ENCODE measurements at regions not wholly inside any gene's neighbourhood (a gene's known extent, or its start where the extent isn't known, plus 50 kb on each side); places are given as distances from the start of the nearest gene placed in this dataset.

DNA sequence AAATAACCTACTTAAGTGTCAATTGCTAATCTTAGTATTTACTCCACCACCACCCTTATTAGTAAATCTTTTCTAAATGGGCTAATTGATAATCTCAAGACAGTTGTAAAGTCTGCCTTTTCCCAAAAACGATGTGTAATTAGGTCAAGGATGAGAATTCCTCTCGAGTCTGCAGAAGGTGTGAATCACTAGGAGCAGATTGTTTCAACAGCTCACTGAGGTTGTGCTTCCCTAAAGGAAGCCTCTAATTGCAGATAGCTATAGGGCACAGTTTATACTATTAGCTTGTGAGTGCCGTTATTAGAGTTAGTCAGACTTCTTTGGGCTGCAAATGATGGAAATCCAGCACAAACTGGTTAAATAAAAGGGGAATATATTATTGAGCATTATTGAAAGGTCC is 84.9 kb downstream of the C11orf91 start:
- DNase-seq: no peak

DNA sequence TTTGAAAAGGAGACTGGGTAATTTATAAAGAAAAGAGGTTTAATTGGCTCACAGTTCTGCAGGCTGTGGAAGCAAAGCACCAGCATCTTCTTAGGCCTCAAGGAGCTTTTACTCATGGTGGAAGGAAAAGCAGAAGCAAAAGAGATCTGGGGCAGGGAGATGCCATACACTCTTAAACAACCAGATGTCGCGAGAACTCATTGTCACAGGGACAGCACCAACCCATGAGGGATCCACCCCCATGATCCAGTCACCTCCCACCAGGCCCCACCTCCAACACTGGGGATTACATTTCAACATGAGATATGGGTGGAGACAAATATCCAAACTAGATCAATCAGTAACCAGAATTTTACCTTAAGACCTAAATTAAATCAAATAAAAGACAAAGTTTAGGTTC is 87.2 kb downstream of the C11orf91 start:
- no peak for DNase-seq

DNA sequence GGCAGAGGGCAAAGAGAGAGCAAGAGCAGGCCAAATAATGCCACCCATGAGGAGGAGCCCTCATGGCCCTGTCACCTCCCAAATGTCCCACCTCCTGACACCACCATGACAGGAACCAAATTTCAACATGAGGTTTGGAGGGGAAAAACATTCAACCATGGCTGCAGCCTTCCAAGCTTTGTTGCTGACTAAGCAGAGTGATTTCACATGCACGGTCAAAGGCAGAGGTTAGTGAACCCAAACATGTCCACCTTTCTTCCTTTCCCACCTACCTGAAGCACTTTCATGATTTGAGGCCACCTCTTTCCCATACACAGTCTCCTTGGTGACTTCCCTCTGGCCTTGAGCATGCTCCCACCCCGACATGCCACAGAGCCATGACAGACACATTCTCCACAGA is 89.7 kb downstream of the C11orf91 start:
- no peak for DNase-seq

DNA sequence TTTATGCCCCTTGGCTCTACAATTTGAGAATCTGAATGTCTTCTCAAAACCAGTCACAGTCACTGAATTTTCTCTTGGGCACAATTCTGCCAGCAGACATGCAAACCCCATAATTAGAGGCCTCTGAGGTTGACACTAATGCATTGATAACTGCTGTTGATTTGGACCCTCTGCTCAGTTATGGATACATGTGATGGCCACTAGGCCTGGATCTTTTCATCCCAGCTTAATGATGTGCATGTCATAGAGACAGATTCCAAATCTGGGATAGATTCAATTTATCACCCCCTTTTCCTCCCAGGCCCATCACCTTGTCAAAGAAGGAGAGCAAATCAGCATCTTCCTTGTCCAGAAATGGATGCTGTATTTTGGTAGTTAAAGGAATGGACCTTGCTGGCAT is 92.2 kb downstream of the C11orf91 start:
- no peak for DNase-seq

DNA sequence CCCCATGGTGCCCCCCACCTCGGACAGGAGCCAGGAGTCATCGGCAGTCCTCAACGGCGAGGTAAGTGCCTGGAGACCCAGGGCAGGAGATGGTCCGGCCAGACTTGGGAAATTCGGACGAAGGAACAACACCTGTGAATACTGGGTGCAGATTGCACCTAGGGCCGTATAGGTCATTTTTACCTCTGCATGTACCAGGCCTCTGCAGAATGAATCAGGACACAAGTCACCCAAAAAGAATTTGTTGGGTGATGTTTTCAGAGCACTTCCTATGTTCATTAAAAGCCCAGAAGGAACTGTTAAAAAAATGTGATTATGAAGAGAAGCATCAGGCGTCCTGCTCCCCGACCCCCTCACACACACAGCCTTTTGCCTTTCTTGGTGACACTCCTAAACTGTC is 93.9 kb downstream of the C11orf91 start:
- DNase-seq: no peak

DNA sequence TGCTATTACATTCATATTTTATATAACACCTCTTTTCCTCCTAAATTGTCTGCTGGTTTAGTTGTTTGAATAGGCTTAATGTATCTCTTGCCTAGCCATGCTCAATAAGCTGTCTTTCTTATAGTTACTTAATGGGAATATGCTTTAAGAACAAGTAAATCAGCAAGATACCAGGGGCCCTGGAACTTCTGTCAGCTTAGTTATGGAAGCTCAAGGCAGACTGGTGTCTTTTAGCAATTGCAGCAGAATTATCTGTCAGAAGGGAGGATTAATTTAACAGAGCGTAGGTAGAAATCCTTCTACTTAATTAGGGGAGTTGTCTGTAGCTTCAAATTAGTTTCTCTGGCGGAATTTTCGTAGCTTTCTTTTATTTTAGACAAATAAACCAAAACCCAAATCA is 94.9 kb downstream of the C11orf91 start:
- no peak for DNase-seq

DNA sequence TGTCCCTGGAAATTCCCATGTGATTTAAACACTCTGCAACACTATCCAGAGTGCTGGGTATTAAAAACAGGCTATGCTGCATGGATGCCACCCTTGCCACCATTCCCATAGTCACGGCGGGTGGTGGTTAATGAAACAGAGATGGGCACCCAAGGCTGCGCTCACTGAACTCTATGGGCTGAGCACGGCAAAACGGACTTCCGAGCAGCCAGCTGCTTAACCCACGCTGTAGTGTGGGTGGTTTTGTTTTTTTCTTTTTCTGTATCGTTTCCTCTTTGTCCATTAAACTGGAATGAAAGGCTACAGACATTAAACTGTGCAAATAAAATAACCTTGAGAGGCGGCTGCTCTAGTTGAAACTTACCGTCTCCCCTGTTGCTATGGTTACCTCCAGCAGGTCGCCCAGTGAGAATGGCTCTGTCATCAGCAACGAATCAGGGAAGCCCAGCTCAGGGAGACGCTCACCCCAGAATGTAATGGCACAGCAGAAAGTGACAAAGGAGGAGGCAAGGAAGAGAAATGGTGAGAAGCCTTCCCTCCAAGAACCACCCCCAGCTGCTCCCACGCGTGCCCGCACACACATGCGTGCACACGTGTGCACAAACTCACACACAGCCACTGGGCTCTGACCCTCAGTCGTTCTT is 102.1 kb downstream of the C11orf91 start:
- no peak for DNase-seq

DNA sequence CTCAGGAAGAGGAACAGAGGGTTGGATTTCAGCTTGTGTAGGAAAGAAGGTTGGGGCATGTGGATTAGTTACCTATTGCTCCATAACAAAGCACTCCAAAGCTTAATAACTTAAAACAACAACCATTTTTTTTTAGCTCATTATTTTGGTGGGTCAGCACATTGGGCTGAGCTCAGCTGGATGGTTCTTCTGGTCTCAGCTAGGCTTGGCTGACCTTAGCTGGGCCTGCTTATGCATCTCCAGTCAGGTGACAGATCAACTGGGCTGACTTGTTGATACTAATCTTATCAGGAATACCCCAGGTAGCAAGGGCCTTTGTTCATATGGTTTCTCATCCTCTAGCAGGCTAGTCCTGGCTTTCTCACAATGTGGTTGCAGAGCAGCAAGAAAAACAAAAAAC is 106.4 kb downstream of the C11orf91 start:
- no peak for DNase-seq

DNA sequence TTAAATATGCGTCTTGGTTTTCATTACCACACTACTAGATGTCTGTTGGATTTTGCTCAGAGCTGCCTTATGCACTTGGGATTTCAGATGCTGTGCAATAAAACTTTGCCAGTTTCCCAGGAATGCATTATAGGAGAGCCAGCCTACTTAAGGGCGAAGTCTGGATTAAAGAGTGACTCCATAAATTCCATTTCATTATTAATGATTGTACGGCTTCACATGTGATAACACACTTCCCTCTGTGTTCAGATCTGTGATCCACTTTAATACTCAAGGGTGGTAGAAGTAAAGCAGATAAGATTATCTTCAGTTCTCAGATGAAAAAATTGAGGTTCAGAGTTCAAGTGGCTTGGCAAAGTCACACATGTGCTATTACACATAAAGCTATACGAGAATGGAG is 110.2 kb downstream of the C11orf91 start:
- no peak for DNase-seq

DNA sequence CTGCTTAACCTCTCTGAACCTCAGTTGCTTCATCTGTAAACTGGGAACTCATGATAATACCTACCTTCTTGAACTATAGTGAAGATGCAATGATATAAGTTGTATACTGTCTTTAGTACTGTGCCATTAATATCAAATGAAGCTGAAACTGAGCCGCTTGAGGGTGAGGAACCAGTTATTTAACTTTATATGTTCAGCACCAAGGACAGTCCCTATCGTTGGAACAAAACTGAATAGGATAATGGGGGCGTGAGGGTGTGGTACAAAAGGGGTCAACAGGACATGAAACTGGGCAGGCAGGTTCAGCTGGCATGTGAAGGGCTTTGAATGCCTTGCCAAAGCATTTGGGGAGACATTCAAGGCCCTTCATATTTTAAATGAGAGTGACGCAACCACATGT is 112.6 kb downstream of the C11orf91 start:
- no peak for DNase-seq

DNA sequence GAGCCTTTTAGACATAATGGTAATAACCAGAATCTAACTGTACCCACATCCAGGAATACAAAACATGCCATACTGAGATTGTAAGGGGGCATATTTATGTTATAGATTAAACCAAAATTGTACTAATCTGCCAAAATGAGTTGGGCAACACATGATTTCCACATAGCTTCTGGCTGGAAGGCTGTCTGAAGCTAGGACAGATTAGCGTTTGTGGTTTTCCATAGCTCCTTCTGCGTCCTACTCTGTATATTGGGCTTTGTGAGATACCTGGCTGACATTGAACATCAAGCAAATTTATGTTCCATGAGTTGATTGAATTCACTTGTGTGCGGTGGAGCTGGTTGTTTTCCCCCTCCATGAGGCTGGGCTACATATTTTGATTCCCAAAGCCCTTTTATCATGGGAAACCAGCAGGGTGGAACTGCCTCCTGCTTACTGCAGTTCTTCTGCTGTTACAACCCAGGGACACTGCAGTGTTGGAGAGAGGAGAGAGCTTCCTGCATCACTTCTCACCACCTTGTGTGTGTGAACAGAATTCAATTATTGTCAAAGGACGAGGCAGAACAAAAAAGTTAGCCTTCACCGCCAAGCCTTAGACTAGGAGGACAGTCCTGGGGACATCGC is 114.9 kb downstream of the C11orf91 start:
- DNase-seq: no peak

DNA sequence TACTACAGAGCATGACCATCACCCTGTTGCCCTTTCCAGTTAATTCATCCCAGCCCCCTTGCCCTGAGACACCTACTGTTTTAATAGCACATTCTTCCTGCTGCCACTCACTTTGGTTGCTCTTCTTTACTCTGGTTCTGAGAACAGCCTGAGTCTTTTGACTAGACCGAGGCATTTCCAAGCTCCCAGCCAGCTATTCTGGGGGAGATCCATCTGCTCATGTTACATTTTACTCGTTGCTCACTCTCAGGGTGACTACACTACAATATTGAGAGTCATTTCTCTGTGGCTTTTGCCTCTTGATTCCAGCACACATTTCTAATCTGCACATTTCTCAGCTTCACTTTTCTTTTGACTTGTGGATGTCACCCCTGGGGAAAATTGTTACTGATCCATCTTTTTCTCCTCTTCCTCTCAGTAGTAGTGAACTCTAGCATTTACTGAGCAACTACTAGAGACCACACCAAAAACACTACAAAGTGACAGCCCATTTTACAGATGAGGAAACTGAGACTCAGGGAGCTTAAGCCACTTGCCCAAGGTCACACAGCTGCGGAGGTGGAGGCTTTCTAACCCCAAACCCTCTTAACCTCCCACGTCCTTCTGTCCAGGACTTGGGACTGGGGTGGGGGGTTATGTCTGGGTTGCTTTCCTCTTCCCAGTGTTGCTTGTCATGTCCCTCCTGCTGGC is 117.8 kb downstream of the C11orf91 start:
- DNase-seq: no peak

DNA sequence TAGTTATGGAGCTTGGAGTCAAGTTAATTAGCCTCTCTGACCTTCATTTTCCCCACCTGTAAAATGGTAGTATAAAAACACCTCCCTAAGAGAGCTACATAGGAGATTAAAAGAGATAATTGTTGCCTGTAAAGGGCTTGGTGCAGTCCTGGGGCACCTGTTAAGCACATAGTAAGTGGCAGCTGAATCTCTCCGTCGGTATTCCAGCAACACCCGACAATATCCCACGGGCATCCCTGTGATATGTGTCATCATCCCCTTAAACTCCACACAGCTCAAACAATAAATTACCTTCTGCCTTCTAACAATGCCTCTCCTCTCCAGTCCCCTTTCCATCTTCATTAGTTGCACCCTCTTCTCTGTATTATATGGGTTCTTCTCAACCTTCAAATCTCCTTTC is 121.5 kb downstream of the C11orf91 start:
- no peak for DNase-seq

DNA sequence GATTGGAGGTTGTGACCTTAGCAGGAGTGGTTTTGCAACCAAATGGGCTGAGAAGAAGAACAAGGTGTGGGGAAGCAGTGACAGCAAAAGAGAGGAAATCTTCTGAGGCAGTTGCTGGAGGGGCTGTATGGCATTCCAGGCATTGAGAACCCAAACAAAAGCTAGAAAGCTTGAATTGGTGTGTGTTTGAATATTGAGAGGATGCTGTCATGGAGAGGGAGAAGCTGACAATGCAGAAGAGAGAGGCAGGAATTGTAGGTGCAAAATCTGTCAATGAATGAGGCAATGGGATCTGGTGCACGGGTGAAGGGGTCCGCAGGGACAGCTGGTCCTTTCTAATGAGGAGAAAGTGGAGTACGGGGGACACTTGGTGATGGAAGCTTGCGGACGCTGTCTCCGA is 123.4 kb downstream of the C11orf91 start:
- DNase-seq: no peak

DNA sequence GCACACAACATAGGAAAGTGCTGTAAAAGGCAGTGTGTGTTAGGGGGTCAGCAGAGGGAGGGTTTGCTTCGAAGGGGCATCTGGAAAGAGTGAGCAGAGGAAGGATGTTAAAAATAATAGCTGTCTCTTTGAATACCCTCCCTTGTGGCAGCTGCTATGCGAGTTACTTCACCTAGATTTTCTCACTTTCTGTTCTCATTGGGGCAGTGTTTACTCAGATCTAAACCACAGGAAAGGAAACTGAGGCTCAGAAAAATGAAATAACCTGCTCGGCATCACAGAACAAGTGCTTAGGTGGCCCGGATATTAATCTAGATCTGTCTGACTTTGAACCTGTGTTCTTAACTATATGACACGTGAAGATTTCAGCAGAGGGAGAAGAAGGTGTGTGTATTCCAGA is 125.3 kb downstream of the C11orf91 start:
- no peak for DNase-seq

DNA sequence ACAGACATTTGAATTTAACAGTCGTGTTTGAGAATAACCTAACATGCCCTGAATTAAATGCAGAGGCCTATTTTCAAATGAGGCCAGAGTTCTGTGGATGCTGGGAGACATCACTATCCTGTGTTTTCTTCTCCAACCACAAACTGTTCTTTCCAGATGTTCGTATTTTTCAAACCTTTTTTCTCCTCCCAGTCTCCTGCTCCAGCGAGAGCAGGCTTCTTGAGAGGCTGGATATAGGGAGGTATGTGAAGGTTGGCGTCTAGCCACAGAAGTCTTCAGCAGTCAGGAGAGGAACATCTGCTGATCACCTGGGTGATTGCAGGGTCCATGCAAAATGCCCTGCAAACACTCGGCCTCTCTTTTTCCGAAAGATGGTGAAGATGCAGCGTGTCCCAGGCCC is 126.3 kb downstream of the C11orf91 start:
- no peak for DNase-seq

DNA sequence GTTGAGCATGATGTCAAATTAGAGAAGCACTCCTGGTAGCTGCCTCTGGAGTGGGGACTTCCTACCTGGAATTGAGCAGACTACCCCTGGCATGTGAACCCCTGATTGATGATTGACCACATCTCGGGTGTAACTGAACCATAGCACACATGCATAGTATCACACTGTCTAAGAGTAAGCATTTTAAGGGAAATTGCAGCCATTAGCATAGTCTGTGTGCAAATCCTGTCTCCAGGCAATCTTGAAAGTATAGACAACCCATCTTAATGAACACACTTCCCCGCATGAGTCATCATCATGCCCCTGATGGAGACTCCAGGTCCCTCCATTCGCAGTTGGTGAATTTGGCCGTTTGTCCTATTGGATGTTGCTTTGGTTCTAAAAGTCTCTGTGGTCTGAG is 131.3 kb downstream of the C11orf91 start:
- DNase-seq: no peak

DNA sequence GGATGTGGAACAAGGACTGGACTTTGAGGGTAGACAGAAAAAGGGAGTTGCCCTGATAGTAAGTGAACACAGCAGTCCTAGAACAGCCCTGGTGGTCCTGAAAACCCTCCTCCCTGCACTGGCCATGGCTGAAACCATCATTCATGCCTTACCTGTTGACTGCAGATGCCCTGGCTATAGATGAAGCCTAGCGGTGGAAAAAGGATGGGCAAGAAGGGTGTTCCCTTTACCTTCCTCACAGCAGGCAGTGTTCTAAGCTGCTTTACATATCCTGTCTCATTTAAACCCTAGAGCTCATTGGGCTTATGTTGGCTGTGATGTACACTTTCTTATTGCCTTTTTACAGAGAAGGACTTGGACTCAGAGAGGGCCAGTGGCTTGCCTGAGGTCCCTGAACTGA is 133.6 kb downstream of the C11orf91 start:
- DNase-seq: no peak

DNA sequence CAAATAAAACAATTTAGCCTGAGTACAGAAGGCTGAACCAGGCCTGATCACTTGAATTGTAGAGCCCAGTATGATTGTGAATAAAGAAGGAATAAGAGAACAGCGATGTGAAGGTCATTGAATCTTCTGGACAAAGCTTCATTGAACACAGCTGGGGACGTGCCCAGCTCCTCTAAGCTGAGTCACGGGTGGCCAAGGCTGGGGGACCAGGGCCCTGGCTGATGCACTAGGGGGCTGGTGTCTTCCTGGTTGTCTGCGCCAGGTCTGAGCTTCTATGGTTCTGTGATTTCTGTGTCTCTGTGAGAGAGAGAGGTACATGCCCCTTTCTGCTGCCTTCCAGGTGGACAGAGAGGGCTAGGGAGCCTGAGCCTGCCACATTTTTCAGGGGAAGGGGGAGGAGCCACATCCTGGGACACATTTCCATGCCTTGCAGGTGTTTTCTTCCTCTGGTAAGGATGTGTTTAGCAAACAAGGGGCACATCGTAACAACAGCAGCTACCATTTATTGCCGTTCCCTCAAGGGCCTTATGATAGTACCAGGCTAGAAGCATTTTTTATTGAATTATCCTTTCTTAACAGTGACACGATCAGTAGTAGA is 135.7 kb downstream of the C11orf91 start:
- no peak for DNase-seq

DNA sequence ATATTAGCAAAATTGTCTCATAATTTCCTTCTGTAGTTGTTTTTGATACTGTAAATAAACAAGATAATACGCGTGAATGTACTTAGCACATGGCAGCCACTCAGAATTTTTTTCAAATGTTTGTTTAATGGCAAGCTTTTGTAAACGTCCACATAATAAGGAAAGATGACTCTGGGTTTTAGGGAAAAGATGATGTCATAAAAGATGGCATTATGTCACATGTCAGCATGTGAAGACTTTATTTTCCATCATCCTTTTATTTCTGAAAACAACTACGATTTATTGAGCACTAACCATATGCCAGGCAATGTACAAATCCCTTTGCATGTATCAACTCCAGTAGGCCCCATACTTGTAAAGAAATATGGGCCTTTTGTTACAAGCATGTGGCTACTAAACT is 139.9 kb downstream of the C11orf91 start:
- no peak for DNase-seq

DNA sequence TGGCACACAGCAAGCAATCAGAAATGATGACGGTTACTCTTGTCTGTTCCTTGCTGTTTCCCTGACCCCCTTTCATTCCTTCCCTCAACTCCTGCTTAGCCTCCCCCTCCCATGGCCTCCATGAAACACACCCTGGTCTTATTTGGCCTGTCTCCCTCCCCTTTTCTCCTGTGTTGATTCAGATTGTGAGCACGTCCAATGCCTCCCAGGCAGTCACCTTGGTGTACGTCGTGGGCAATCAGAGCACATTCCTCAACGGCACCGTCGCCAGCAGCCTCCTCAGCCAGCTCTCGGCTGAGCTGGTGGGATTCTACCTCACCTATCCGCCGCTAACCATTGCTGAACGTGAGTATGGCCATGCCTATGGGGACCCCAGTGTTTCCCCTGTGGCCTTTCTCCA is 141.1 kb downstream of the C11orf91 start:
- no peak for DNase-seq

DNA sequence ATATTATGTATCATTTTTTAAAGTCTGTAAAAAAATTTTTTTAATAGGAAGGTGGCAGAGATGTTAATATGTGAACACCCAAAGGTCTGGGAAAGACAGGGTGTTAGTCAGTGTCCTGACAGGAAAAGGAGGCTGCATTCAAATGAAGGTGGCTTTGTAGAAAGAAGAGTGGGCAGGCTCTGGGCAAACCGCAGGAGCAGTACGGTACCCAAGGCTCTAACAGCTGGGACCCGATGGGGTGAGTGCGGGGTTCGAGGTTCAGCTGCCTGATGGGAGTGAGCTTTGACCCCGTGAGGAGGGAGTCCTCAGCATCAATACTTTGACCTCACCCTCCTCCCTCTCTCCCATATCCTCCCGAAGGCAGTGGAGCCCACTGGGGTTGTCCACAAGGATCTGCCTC is 142.5 kb downstream of the C11orf91 start:
- no peak for DNase-seq

DNA sequence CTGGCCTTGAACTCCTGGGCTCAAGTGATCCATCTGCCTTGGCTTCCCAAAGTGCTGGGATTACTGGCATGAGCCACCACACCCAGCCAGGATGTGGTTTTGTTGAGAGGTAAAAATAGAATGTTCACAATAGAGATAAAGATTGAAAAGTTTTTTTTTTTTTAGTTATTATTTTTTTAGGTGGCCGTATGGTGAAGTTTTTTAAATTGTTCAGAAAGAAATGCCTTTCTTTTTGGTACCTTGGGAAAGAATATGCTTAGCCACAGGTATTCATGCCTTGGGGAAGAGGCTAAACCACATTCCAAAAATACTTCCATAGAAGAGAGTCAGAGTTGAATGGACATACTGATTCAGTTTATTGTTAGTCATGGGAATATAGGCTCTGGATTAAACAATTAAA is 143.4 kb downstream of the C11orf91 start:
- no peak for DNase-seq

DNA sequence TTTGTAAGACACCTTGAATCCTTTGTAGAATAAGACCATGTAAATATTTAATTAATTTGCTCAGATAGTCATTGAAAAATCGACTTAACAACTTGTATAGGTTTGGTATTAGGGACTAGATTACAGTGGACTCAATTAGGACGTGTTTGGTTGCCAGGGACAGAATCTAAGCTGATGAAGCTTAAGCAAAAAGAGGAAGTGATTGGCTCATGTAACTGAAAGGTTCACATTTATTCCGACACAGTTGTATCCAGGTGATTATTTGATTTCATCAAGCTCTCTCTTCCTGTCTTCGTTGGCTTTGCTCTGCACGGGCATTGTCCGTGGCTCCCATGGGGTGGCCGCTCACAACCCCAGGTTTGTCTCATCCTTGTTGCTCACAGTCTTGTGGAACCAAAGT is 146.4 kb downstream of the C11orf91 start:
- no peak for DNase-seq
